Activated T-helper 1 cell treated with anti-CD3 and anti-CD28 coated beads, Interleukin-12 subunit alpha, Interleukin-12 subunit beta, Interleukin-2, Interleukin-4 antibody, amounts not matched to agents 30 ng/mL and 10 ng/mL and 1 ng/mL, durations not matched to agents 14 hours and 24 hours and 36 hours (primary cell): ENCODE measurements at regions not wholly inside any gene's neighbourhood (a gene's known extent, or its start where the extent isn't known, plus 50 kb on each side); places are given as distances from the start of the nearest gene placed in this dataset.

Source experiments
- DNase-seq: peaks from one replicate; pipeline ENCODE4 v3.0.0; 2021; ENCODE audit warnings: low spot score
- H3K27ac Mint-ChIP-seq: one replicate; pipeline ENCODE4 v1.8.0; 2021; ENCODE audit warnings: mild to moderate bottlenecking, mixed read lengths
- H3K27me3 Mint-ChIP-seq: one replicate; pipeline ENCODE4 v1.8.0; 2022; ENCODE audit warnings: mild to moderate bottlenecking, moderate library complexity, mixed read lengths; ENCODE audit not compliant: insufficient read depth
- H3K36me3 Mint-ChIP-seq: one replicate; pipeline ENCODE4 v1.8.0; 2021; ENCODE audit warnings: low read depth, mixed read lengths
- H3K4me1 Mint-ChIP-seq: one replicate; pipeline ENCODE4 v1.8.0; 2021; ENCODE audit warnings: low read depth, mixed read lengths
- H3K4me3 Mint-ChIP-seq: one replicate; pipeline ENCODE4 v1.8.0; 2021; ENCODE audit warnings: mild to moderate bottlenecking, moderate library complexity, mixed read lengths
- H3K9me3 Mint-ChIP-seq: one replicate; pipeline ENCODE4 v1.8.0; 2021; ENCODE audit warnings: mixed read lengths
- intact Hi-C: fragments of 100-400 bp; cut with micrococcal nuclease; formaldehyde crosslinking; loops from one replicate; pipeline ENCODE4 v1.15.1; 2024

GRCh38 chr9:131809941-131810344 is 70.1 kb upstream of the RAPGEF1 start:
- no peak for DNase-seq
- Mint-ChIP-seq H3K36me3 (no peaks in the 10 kb centered on the region), H3K4me1 (no peaks in the 10 kb centered on the region), H3K27me3 (peaks cover 23% of the 10 kb centered on the region), H3K27ac (no peak overlapping the region), H3K4me3 (no peak overlapping the region), H3K9me3 (no peaks in the 10 kb centered on the region)
- intact Hi-C loops, result no loop called here

- no peaks in the 10 kb centered on the region for H3K4me1 Mint-ChIP-seq
These were observed 68.4 kb upstream of the RAPGEF1 start for GRCh38 chr9:131808291-131808690.

GRCh38 chr9:131807144-131807983 is 67.5 kb upstream of the RAPGEF1 start:
- no peak for DNase-seq
- Mint-ChIP-seq H3K36me3 (no peaks in the 10 kb centered on the region), H3K4me3 (no peak overlapping the region), H3K27me3 (peaks cover 26% of the 10 kb centered on the region), H3K9me3 (no peaks in the 10 kb centered on the region), H3K27ac (no peak overlapping the region), H3K4me1 (no peaks in the 10 kb centered on the region)
- intact Hi-C loops, result no loop called here

More at GRCh38 chr9:131808291-131808690, 68.4 kb upstream of the RAPGEF1 start:
- Mint-ChIP-seq H3K27ac (no peak overlapping the region), H3K9me3 (no peaks in the 10 kb centered on the region), H3K4me3 (no peak overlapping the region), H3K27me3 (peaks cover 23% of the 10 kb centered on the region), H3K36me3 (no peaks in the 10 kb centered on the region)
- DNase-seq, result no peak
- intact Hi-C loops, result no loop called here

GRCh38 chr9:131805803-131806202 is 65.9 kb upstream of the RAPGEF1 start:
- no peaks in the 10 kb centered on the region for H3K36me3 Mint-ChIP-seq
- intact Hi-C loops, result no loop called here

GRCh38 chr9:131804826-131805225 is 65.0 kb upstream of the RAPGEF1 start:
- H3K27ac Mint-ChIP-seq, result no peak overlapping the region
- intact Hi-C loops, result no loop called here
- DNase-seq, result no peak
- H3K4me1 Mint-ChIP-seq, result no peaks in the 10 kb centered on the region
- peaks cover 22% of the 10 kb centered on the region for H3K27me3 Mint-ChIP-seq
- no peaks in the 10 kb centered on the region for H3K9me3 Mint-ChIP-seq
- H3K4me3 Mint-ChIP-seq, result no peak overlapping the region
- H3K36me3 Mint-ChIP-seq, result no peaks in the 10 kb centered on the region

More at GRCh38 chr9:131805803-131806202, 65.9 kb upstream of the RAPGEF1 start:
- Mint-ChIP-seq H3K4me3 (no peak overlapping the region), H3K27ac (no peak overlapping the region), H3K9me3 (no peaks in the 10 kb centered on the region), H3K27me3 (peaks cover 21% of the 10 kb centered on the region), H3K4me1 (no peaks in the 10 kb centered on the region)
- no peak for DNase-seq

GRCh38 chr9:131803758-131804411 is 64.0 kb upstream of the RAPGEF1 start:
- H3K9me3 Mint-ChIP-seq, result no peaks in the 10 kb centered on the region
- intact Hi-C loops, result no loop called here
- no peak overlapping the region for H3K4me3 Mint-ChIP-seq
- DNase-seq, result no peak
- no peak overlapping the region for H3K27ac Mint-ChIP-seq
- no peaks in the 10 kb centered on the region for H3K4me1 Mint-ChIP-seq
- no peaks in the 10 kb centered on the region for H3K36me3 Mint-ChIP-seq
- H3K27me3 Mint-ChIP-seq, result peaks cover 24% of the 10 kb centered on the region

GRCh38 chr9:131801810-131802209 is 61.9 kb upstream of the RAPGEF1 start:
- Mint-ChIP-seq H3K9me3 (no peaks in the 10 kb centered on the region), H3K36me3 (no peaks in the 10 kb centered on the region), H3K27ac (no peak overlapping the region), H3K4me1 (no peaks in the 10 kb centered on the region), H3K27me3 (peaks cover 17% of the 10 kb centered on the region), H3K4me3 (no peak overlapping the region)
- intact Hi-C loops, result no loop called here
- DNase-seq, result no peak

- Mint-ChIP-seq H3K36me3 (no peaks in the 10 kb centered on the region), H3K27me3 (peaks cover 10% of the 10 kb centered on the region)
These were observed 61.0 kb upstream of the RAPGEF1 start for GRCh38 chr9:131800843-131801242.

GRCh38 chr9:131800366-131800765 is 60.5 kb upstream of the RAPGEF1 start:
- peaks cover 8% of the 10 kb centered on the region for H3K27me3 Mint-ChIP-seq
- no peak overlapping the region for H3K4me3 Mint-ChIP-seq

More at GRCh38 chr9:131800843-131801242, 61.0 kb upstream of the RAPGEF1 start:
- H3K9me3 Mint-ChIP-seq, result no peaks in the 10 kb centered on the region
- intact Hi-C loops, result no loop called here
- H3K4me1 Mint-ChIP-seq, result no peaks in the 10 kb centered on the region
- no peak for DNase-seq
- H3K4me3 Mint-ChIP-seq, result no peak overlapping the region
- H3K27ac Mint-ChIP-seq, result no peak overlapping the region

GRCh38 chr9:131799177-131799823 is 59.4 kb upstream of the RAPGEF1 start:
- Mint-ChIP-seq H3K9me3 (no peaks in the 10 kb centered on the region), H3K4me1 (no peaks in the 10 kb centered on the region), H3K36me3 (no peaks in the 10 kb centered on the region), H3K4me3 (no peak overlapping the region), H3K27me3 (peaks cover 7% of the 10 kb centered on the region), H3K27ac (no peak overlapping the region)
- DNase-seq, result peak; percentile 33
- intact Hi-C loops, result loop anchor here (1.0 kb wide), 1 partner anchor 25 kb away; no protein-coding TSS in a partner anchor

More at GRCh38 chr9:131800366-131800765, 60.5 kb upstream of the RAPGEF1 start:
- Mint-ChIP-seq H3K36me3 (no peaks in the 10 kb centered on the region), H3K4me1 (no peaks in the 10 kb centered on the region), H3K9me3 (no peaks in the 10 kb centered on the region), H3K27ac (no peak overlapping the region)
- no peak for DNase-seq
- intact Hi-C loops, result no loop called here

- Mint-ChIP-seq H3K4me1 (no peaks in the 10 kb centered on the region), H3K4me3 (no peak overlapping the region), H3K36me3 (no peaks in the 10 kb centered on the region), H3K27ac (no peak overlapping the region), H3K9me3 (no peaks in the 10 kb centered on the region), H3K27me3 (peaks cover 7% of the 10 kb centered on the region)
- no peak for DNase-seq
- intact Hi-C loops, result no loop called here
These were observed 58.4 kb upstream of the RAPGEF1 start for GRCh38 chr9:131798246-131798645.

GRCh38 chr9:131794393-131794792 is 54.5 kb upstream of the RAPGEF1 start:
- H3K27ac Mint-ChIP-seq, result no peak overlapping the region
- intact Hi-C loops, result no loop called here

More at GRCh38 chr9:131794393-131794792, 54.5 kb upstream of the RAPGEF1 start:
- Mint-ChIP-seq H3K9me3 (no peaks in the 10 kb centered on the region), H3K36me3 (no peaks in the 10 kb centered on the region), H3K27me3 (no peaks in the 10 kb centered on the region), H3K4me1 (no peaks in the 10 kb centered on the region), H3K4me3 (no peak overlapping the region)
- DNase-seq, result no peak
